Right ventricle myocardium superior (tissue), 1 donor: ENCODE measurements at regions not wholly inside any gene's neighbourhood (a gene's known extent, or its start where the extent isn't known, plus 50 kb on each side); places are given as distances from the start of the nearest gene placed in this dataset.

Source experiments
- ATAC-seq: fragments of 200-7000 bp; cut with Tn5 transposase; one replicate; pipeline ENCODE4 v1.9.1; 2020; ENCODE audit warnings: mild to moderate bottlenecking; ENCODE audit not compliant: poor library complexity
- DNase-seq: peaks from one replicate; pipeline ENCODE4 v3.0.0-alpha.2; 2020
- intact Hi-C: fragments of 100-400 bp; cut with DNase I; formaldehyde crosslinking; loops from one replicate; pipeline ENCODE4 v1.11.2; 2022
- donor health status: DM: no; HTN: yes; CAD: no; lungs with severe emphysema.

- DNase-seq, result no peak
- peak; percentile 36 for ATAC-seq
- intact Hi-C loops, result no loop called here
These were observed 523.6 kb downstream of the NTRK3 start for GRCh38 chr15:87732976-87733375.

- ATAC-seq (peak; percentile 72), DNase-seq (no peak)
- intact Hi-C loops, result no loop called here
These were observed 524.9 kb downstream of the NTRK3 start for GRCh38 chr15:87731630-87732029.

DNA sequence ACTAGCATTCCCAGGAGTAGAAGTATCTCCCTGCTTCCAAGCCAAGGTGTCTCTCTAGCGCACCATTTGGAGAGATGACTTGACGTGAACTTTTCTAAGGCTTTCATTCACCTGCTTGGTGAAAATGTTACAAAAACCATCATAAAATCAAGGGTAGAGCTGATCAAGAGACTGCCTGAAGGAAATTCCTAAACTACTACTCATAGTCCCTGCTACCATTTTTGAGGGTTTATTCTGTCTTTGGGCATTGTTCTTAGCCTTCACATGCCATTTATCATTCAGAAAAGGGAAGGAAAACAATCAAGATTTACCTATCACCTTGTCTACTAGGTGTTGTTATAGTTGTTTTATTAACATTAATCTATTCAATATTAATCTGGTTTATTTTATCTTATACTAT, 525.8 kb downstream of the NTRK3 start:
- no peak for ATAC-seq
- DNase-seq, result no peak
- intact Hi-C loops, result no loop called here

- intact Hi-C loops, result no loop called here
- no peak for DNase-seq
- ATAC-seq, result no peak
These were observed 527.5 kb downstream of the NTRK3 start for GRCh38 chr15:87728998-87729397.

- DNase-seq (no peak), ATAC-seq (no peak)
- intact Hi-C loops, result no loop called here
These were observed 529.5 kb downstream of the NTRK3 start for GRCh38 chr15:87727073-87727472.

GRCh38 chr15:87724330-87724729, 532.2 kb downstream of the NTRK3 start:
- intact Hi-C loops, result no loop called here
- ATAC-seq (peak; percentile 46), DNase-seq (peak; percentile 61)

- intact Hi-C loops, result no loop called here
- ATAC-seq (peak; percentile 63), DNase-seq (no peak)
These were observed 533.4 kb downstream of the NTRK3 start for GRCh38 chr15:87722941-87723691.

GRCh38 chr15:87720235-87720634, 536.3 kb downstream of the NTRK3 start:
- intact Hi-C loops, result no loop called here
- no peak for ATAC-seq
- no peak for DNase-seq

- ATAC-seq, result no peak
- DNase-seq, result no peak
- intact Hi-C loops, result no loop called here
These were observed 540.1 kb downstream of the NTRK3 start for GRCh38 chr15:87716422-87716821.

DNA sequence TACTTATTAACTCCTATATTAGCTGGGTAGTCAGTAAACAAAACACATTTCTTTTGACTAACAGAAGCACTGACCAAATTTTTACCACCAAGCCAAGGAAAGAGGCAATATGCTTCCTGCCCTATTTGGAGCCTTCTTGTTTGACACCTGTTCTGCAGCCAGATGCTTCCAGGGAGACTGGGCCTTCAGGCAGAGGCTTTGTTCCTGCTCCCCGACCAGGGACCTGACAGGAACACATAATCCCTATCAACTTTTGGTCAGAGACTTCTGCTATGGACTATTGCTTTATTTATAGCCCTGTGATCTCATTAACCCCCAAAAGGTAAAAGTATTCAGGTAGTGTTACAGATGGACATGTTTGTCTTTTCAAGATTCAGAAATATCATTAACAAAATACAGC, 541.3 kb downstream of the NTRK3 start:
- intact Hi-C loops, result no loop called here
- no peak for ATAC-seq
- no peak for DNase-seq

- intact Hi-C loops, result no loop called here
- DNase-seq (no peak), ATAC-seq (peak; percentile 66)
These were observed 543.1 kb downstream of the NTRK3 start for GRCh38 chr15:87713475-87713879.

GRCh38 chr15:87712211-87712610, 544.3 kb downstream of the NTRK3 start:
- intact Hi-C loops, result no loop called here
- DNase-seq, result no peak
- no peak for ATAC-seq

DNA sequence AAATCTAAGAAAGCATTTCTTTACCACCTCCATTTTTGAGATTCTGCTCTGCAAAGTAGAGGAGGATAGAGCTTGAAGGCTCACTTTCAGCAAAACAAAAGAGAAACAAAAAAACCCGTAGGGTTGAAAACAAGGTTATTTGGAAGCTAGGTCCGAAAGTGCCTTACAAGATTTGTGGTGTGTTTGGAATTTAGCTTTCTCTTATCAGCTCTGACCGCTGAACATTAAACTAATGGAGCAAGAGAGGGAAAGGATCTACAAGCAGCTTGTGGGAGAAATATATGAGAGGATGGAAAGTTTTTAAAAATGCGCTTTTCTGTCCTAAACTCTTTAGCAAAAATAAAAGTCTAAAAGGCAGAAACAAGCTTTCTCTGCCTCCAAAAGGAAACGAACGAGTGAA, 545.5 kb downstream of the NTRK3 start:
- intact Hi-C loops, result no loop called here

DNA sequence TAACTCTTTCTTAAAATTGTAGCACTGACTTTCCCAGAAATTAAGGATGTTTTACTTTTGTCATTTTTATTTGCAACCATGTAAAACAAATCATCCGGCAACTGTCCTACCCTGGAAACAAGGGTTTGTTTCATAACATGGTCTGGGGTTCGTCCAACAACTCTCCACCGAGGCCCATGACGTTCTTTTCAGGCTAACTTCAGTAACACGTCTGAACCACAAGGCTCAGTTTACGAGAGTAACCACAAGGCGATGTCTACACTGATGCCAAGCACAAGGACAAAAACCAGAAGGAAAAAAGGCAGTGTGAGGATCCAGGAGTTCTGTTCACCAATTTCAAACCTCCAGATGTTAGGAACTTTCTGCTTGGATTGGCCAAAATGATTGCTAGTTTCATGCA, 546.1 kb downstream of the NTRK3 start:
- DNase-seq, result no peak
- peak; percentile 76 for ATAC-seq
- intact Hi-C loops, result no loop called here

More for the DNA sequence above, 545.5 kb downstream of the NTRK3 start:
- ATAC-seq (no peak), DNase-seq (no peak)

GRCh38 chr15:87707566-87708130, 548.9 kb downstream of the NTRK3 start:
- no peak for DNase-seq
- intact Hi-C loops, result no loop called here
- no peak for ATAC-seq

GRCh38 chr15:87707071-87707470, 549.5 kb downstream of the NTRK3 start:
- intact Hi-C loops, result no loop called here
- no peak for DNase-seq
- ATAC-seq, result no peak

DNA sequence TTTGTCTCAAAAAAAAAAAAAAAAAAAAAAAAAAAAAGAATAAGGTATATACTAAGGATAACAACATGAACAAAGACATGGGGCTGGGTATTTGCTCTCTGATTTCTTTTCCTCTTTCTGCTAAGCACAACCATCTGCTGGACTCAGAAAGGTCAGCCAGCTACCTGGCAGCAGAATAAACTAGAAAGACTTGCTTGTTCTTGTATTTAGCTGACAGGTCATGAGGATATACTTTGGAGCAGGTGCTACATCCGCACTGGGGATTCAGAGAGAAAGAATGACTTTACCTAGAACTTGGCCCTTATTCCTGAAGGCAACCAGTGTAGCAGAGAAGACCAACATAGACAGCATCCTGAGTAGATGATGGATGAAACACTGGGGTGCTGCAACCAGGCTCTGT, 550.5 kb downstream of the NTRK3 start:
- intact Hi-C loops, result no loop called here
- no peak for ATAC-seq

DNA sequence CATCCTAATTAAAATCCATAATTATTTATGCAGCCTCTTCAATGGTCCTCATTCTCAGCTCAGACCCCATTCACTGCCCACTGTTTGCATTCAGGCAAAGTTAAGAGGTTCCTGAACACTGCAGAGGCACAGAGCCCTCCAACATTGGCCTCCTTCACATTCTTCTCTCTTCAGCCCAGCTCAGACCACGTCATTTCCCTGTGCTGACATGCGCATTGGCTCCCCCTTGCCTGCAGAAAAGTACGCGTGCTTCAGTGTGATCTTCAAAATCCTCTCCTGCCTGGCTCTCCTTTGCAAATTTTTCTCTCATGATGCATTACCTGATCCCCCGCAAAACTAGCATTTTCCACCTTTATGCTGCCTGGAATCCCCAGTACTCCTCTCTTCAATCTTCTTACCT, 552.3 kb downstream of the NTRK3 start:
- ATAC-seq (no peak), DNase-seq (no peak)
- intact Hi-C loops, result no loop called here

More for the DNA sequence above, 550.5 kb downstream of the NTRK3 start:
- no peak for DNase-seq

- no peak for DNase-seq
- intact Hi-C loops, result no loop called here
- ATAC-seq, result peak; percentile 81
These were observed 553.0 kb downstream of the NTRK3 start for GRCh38 chr15:87703327-87704111.

- no peak for ATAC-seq
- DNase-seq, result no peak
- intact Hi-C loops, result no loop called here
These were observed 554.3 kb downstream of the NTRK3 start for GRCh38 chr15:87702270-87702669.
